IPS-18c (cell line): ENCODE measurements at regions not wholly inside any gene's neighbourhood (a gene's known extent, or its start where the extent isn't known, plus 50 kb on each side); places are given as distances from the start of the nearest gene placed in this dataset.

ENCODE experiments used
- H3K4me3 ChIP-seq: 2 replicates; pipeline ENCODE4 v1.7.0; 2013; ENCODE audit warnings: low read depth, mild to moderate bottlenecking, low read length, moderate library complexity; ENCODE audit not compliant: insufficient read depth
- H3K9me3 ChIP-seq: one replicate; pipeline ENCODE4 v1.6.1; 2013; ENCODE audit warnings: mild to moderate bottlenecking, low read length, moderate library complexity; ENCODE audit not compliant: control insufficient read depth, insufficient read depth

DNA sequence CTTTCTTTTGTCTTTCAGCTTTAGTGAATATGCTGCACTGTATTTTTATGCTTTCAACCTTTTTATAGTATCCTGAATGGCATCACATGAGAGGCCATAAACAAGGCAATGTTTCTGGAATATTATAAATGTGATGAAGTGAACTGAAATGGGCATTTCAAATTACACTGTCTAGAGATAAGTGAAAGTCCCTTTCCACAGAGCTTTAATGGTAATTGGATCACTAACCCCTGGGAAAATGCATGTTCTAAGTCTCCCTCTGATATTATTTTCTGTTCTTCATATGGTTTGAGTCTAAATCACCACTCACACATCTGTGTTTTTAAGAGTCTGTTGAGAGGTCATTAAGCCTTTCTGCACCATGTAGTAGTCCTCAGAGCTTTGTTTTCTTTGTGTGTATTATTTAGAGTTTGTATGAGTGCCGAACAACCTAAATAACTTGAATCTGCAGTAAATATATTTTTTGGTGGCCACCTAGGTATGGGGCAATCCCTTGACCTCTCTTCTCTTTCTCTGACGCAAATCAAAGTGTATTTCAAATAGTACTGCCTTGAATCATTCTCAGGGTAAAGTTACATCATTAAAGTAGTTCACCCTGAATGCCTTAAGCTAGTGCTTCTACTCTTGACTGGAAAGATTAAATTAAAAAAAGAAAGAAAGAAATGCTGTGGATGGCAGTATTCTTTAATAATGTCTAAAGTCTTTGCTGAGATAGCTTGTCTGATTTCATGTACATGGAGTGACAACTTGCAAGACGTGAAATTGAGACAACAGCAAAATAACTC lies 1931.0 kb upstream of the CDH6 start:
- H3K9me3 ChIP-seq, result no peaks in the 10 kb centered on the region
- no peak overlapping the region for H3K4me3 ChIP-seq

DNA sequence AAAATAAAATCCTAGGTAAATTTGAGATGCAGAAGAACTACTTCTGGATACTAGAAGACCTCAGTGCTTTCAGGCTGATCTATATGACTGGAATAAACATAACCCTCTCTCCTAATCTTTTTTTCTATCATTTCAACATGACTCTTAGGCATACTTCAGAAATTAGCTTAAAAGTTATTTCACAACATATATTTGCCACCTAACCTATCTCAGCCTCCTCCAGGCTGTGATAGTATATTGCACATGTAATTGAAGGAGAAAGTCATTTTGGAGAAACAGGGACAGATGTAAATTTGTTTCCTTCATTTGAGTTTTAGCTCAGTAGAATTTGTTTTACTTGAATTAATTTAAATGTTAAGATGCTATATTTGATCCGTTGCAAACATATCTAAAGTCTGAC lies 1932.3 kb upstream of the CDH6 start:
- H3K4me3 ChIP-seq, result no peak overlapping the region
- no peaks in the 10 kb centered on the region for H3K9me3 ChIP-seq

DNA sequence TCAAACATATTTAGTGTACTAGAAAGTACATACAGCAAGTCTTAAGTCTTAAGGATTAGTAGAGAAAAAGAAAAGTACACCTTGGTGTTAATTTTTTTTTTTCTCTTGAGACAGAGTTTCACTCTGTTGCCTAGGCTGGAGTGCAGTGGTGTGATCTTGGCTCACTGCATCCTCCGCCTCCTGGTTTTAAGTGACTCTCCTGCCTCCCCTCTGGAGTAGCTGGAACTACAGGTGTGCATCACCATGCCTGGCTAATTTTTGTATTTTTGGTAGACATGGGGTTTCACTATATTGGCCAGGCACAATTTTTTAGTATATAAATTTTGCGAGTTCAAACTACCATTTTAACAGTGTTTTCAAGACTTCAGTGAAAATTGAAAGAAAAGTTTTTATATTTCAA lies 1941.1 kb upstream of the CDH6 start:
- H3K4me3 ChIP-seq, result no peak overlapping the region
- no peaks in the 10 kb centered on the region for H3K9me3 ChIP-seq

DNA sequence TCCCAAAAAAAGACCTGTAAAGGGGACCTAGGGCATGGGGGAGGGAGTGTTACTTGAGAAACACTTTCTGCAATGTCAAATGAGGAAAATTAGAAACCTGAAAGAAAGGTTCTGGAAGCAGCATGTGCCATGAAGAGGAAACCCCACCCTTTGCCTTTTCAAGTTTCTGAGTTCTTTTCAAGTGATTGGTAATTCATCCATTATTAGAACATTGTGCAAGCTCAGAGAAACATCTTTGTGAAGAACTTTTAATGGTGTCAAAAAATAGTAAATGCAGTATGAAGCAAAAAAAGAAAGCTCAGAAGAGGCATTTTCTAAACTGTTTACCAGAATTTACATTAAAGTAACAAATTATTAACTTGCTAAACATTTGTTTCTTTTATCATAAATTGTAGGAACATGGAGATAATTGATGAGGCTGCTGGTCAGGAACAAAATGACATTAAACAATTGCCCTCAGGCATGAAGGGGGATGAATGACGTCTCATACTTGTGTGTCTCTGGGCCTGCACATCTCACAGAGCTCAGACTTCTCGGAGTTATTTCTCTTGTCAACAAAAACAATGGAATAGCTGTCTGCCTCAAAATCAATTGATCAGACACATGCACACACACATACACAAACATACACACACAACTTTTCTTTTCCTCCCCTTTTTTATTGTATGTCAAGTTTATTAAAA lies 1946.0 kb upstream of the CDH6 start:
- no peak overlapping the region for H3K4me3 ChIP-seq
- H3K9me3 ChIP-seq, result no peaks in the 10 kb centered on the region

DNA sequence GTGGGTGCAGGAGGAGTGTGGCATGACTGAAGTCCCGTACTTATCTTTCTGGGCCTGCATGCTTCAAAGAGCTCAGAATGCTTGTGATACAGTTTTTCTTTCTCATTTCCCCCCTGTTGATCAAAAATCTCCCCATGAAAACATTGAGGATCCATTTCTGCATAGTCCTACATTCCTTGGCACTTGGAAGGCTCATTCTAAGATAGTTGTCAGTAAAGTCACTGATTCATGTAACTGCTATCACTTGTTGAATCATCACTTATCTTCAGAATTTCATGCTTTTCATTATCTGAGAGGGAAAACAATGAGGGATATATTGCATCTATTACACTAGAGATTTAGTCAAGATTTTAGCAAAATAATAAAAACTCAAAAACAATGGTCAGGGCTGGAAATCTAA lies 1953.1 kb upstream of the CDH6 start:
- H3K9me3 ChIP-seq, result no peaks in the 10 kb centered on the region
- no peak overlapping the region for H3K4me3 ChIP-seq

DNA sequence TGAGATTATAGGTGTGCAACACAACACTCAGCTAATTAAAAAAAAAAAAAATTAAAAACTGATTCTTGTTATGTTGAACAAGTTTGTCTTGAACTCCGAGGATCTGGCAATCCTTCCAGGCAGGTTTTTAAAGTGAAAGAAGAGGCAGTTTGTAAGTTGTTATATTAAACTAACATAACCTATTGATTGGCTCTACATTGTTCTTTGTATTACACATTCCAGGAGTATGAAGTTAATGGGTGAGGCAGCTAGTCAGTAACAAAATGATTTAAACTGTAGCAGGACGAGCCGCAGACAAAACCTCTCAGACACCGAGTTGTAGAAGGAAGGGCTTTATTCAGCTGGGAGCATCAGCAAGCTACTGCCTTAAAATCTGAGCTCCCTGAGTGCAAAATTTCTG lies 1953.9 kb upstream of the CDH6 start:
- no peaks in the 10 kb centered on the region for H3K9me3 ChIP-seq
- H3K4me3 ChIP-seq, result no peak overlapping the region

DNA sequence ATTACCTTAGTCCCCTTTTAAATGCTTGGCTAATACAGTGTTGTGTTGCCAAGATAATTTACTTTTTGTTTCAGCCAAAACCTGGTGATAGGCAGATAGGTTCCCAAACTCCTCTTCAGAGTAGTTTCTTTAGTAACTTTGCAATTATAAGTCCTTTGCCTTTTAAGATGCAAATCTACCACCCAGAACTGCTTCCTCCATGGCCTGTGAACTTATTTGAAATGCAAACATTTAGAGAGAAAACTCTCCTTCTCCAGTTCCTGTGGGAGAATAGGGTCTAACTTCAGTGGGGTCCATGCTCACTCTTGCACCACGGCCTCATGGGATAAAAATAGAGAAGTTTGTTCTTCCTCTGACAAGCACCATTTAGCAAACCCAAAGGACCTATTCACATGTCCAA lies 1955.4 kb upstream of the CDH6 start:
- Histone ChIP-seq H3K4me3 (no peak overlapping the region), H3K9me3 (no peaks in the 10 kb centered on the region)

DNA sequence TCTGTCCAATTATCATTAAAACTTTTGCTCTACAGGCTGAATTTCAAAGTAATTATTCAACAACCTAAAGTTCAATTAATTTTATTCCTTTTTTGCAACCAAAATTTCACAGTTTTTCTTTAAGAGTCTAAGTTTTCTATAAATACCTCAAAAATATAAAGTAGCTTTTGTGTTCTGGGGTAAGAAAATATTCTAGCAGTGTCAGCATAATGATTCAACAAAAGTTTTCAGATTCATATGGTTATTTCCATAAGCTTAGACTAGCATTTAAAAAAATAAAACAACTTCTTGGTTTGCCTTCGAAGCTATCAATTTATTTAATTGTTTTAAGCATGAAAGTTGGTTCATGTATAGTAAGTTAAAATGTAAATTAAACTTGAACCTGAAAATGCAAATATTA lies 1962.3 kb upstream of the CDH6 start:
- no peaks in the 10 kb centered on the region for H3K9me3 ChIP-seq
- H3K4me3 ChIP-seq, result no peak overlapping the region

DNA sequence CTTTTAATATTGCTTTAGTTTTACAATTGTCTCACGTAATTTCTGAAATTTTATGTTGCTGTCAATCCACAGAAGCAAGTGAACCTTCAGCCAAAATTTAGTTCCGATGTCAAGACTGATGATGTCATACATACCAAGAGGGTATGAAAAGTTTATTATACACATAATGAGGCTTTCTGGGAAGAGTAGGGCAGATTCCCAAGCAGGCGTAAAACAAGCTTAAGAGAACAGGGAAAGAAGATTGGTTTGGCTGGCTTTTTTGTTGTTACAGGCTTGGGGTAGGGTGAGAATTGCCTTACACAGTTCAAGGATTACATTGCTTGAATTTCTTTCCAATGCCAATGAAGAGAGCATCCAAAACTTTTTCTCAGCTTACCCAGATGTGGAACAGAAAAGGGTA lies 1962.9 kb upstream of the CDH6 start:
- Histone ChIP-seq H3K9me3 (no peaks in the 10 kb centered on the region), H3K4me3 (no peak overlapping the region)

DNA sequence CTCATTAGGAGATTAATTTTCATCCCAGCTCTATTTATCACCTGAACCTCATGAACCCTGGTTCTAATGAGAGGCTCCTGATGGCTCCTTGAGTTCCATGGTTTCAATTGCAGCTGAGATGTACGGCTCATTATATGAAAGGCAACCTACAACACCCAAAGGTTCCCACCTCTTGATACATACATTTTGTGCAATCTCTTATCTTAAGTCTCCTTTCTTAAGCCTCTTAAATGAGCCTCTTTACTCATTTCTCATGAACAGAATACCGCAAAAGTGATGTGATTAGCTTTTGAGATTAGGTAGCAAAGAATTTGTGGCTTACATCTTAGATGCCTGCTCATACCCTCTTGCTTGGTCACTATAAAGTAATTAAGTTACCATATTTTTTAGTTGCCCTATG lies 1964.0 kb upstream of the CDH6 start:
- no peak overlapping the region for H3K4me3 ChIP-seq
- no peaks in the 10 kb centered on the region for H3K9me3 ChIP-seq

DNA sequence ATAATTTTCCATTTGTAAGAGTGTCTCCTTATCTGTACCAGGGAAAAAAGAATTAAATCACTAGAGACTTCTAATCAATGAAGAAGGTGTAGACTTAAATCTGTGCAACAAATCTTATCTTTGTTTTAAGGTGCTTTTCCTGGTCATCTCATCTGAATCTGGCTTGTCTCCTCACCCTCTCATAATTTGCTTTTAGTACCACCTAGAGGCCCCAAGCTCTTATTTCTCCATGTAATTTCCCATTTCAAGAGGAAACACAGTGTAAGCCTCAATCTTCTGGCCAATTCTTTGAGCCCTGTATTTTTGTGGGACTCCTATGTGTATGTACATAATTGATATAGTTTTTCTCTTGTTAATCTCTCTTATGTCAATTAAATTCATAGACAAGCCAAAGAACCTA lies 1975.3 kb upstream of the CDH6 start:
- no peaks in the 10 kb centered on the region for H3K9me3 ChIP-seq

DNA sequence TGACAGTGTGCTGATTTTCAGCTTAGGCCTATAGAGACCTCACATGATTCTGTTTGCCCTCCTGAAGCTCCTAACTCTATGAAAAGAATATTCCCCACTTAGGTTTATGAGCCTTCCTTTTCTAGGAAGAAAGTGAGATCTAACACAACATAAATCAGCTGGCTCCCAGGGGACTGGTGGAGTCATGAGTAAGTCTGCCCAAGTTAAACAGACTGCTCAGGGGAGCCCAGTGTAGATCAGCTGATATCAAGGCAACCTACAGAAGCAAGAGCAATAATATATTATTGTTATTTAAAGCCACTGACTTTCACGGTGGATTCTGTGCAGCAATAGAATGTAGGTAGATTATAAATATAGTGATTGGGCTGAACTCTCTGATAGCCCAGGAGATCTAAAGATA lies 1978.6 kb upstream of the CDH6 start:
- Histone ChIP-seq H3K9me3 (no peaks in the 10 kb centered on the region), H3K4me3 (no peak overlapping the region)

More for the DNA sequence above, 1975.3 kb upstream of the CDH6 start:
- H3K4me3 ChIP-seq, result no peak overlapping the region

DNA sequence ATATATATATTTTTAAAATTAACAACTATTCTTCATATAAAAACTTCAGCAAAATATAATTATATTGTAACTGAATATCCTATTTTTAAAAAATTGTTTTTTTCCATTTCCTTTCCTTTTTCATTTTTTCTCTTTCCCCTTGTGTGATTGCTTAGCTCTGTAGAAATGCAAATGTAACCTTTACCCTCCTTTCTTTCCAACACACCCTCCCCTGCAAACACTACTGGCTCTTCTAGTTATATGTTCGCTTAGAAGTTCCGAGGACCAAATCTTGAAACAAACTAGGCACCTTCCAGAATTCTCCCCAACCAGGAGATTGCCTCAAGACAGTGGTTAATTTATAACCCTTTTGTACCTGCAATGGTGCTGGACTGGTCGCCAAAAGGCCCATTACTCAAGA lies 1980.0 kb upstream of the CDH6 start:
- no peaks in the 10 kb centered on the region for H3K9me3 ChIP-seq
- H3K4me3 ChIP-seq, result no peak overlapping the region

DNA sequence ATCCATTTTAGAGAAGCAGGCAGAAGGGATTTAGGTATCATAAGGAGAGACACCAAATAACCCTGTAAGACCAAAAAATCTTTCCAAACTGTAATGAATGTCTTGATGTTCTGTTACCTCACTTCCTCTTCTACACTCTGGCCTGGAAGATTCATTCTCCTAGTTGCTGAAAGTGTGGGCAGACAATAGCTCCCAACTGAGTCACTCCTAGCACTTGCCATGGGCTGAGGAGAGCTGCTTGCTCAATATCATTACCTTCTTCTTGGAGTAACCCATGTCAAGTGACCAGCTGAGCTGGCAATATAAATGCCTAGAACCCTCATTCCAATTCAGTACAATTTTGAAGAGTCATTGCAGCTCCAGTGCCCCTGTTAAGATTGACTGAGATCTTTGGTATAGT lies 1985.5 kb upstream of the CDH6 start:
- Histone ChIP-seq H3K9me3 (no peaks in the 10 kb centered on the region), H3K4me3 (no peak overlapping the region)

DNA sequence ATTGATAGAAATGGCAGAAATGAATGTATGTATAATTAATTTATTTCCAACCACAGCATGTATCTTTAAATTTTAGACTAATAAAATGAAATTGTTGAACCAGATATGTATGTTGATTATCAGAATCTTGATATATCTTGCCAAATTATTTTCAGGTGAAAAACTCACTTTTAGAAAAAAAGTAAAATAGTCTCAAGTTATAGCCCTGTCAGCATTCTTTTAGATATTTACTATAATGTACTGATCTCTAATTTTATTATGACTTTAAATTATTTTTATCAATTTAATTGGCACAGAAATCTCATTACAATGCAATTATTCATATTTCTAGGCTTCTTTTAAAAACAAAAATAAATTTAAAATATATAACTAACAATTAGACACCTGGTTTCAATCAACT lies 1990.4 kb upstream of the CDH6 start:
- H3K4me3 ChIP-seq, result no peak overlapping the region
- H3K9me3 ChIP-seq, result no peaks in the 10 kb centered on the region

DNA sequence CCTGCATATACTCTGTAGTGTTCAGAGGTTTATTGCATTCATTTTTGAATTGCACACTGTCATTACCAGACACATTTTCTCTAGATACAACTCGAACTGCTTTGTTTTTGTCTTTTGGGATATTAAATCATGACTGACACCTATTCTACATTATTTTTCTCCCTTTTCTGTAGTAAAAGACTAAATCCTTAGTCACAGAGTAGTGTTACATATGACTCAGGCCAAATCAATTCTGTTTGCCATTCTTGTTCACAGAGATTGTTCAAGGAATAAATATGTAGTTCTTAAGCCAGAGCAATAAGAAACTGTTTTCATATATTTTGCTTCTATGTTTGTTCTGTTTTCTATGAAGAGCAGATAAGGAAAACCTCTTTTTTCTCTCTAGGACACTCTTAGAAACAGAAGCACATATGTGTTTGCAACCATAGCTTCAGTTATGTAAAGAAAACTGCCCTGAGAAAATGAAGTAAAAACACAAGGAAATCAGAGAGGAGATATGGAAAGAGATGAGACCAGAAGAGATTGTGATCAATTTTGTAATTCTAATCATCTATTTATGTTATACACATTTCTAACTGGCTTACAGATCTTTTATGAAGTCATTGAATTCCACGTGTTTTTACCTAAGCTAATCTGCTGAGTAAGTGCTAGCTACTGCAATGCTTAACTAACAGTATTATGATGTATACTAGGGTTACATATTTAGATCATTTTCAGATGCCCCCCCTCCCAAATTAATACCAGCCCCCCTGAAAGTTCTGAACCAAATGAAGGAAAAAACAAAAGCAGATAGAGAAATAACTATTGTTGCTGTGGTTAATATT lies 1995.6 kb upstream of the CDH6 start:
- Histone ChIP-seq H3K9me3 (no peaks in the 10 kb centered on the region), H3K4me3 (no peak overlapping the region)

DNA sequence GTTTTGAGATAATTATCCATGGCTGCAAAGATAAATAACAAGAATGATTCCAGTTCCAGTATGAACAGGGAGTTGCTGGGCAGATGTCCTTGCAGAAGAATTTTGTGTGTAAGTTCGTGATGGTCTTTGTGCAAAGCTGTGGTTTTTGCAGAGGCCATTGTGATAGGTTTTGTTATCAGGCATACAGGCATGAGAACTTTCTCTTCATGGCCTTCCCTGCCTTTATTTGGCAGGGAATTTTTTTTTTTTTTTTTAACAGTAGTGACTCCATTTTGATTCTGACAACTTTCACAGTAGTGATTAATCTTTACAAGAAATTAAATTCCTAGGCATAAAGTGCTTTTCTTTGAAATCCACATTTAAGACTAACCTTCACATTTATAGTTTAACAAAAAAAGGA lies 1999.5 kb upstream of the CDH6 start:
- H3K4me3 ChIP-seq, result no peak overlapping the region
- H3K9me3 ChIP-seq, result no peaks in the 10 kb centered on the region
